ENCODE measurements at regions not wholly inside any gene's neighbourhood (a gene's known extent, or its start where the extent isn't known, plus 50 kb on each side); places are given as distances from the start of the nearest gene placed in this dataset.
A peak's percentile ranks its signal among the peaks of the same experiment; 100 is the strongest.

DNA sequence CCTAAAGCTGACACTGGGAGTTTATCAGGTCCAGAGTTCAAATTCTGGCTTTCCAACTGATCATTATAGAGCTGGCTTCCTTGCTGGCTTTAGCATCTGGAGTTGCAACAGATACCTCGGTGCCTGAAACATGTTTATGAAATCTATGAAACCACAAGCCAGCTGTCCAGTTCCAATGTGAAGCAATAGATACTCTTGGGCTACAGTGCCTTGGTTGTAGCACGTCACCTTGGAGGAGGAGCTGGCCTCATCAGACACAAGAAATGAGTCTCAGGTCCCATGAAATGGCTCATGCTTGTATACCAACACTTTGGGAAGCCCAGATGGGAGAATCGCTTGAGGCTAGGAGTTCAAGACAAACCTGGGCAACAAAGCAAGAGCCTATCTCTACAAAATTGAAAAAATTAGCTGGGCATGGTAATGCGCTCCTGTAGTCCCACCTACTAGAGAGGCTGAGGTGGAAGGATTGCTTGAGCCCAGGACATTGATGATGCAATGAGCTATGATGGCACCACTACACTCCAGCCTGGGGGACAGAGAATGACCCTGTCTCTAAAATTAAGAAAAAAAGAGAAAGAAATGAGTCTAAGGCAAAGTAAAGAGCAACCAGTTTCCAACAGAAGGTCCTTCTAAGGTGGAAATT is 132.5 kb upstream of the ZNF648 start:
- no peak for DNase-seq (ENCODE audit: low spot score)

DNA sequence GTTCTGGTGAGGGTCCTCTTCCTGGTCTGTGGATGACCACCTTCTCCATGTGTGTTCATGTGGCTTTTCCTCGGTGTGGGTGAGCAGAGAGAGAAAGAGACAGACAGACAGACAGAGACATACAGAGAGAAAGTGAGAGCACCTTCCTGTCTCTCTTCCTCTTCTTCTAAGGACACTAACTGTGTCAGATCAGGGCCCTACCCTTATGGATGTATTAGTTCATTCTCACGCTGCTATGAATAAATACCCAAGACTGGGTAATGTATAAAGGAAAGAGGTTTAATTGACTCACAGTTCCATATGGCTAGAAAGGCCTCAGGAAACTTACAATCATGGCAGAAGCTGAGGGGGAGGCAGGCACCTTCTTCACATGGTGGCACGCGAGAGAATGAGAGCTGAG is 131.5 kb upstream of the ZNF648 start:
- DNase-seq (ENCODE audit: low spot score) = no peak

- no peak for DNase-seq (ENCODE audit: low spot score)
These were observed 130.7 kb upstream of the ZNF648 start for GRCh38 chr1:182192215-182192614.

DNA sequence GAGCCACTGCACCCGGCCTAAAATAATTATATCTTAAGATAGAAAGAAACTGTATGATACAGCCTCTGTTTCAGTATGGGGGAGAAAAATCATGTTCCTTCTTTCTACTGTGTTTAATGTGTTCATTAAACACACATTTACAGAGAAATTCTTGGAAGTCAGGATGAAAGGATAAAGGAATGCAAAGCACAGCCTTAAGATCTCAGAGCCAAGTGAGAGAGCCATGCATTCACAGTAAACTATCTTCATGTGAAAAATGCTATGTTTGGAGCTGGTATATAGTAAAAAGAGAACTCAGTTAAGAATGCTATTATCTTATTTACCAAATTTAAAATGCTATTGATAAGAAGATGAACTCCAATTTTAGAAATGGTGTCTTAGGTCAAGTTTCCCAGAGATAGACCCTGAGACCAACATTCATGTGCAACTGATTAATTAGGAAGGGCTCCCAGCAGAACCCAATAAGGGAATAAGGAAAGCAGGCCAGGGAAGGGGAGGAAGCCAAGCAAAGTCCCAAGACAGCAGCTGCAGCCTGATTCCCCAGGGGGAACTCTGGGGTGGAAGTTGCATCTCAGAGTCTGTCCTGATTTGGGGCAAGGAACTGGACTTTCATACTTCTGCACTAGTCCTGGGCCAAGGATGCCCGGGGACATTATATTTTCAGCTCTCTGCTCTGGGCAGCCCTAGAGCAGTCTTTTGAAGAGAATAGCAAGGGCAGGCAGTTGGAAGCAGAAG is 130.0 kb upstream of the ZNF648 start:
- no peak for DNase-seq (ENCODE audit: low spot score)

GRCh38 chr1:182189535-182190066 is 128.1 kb upstream of the ZNF648 start:
- DNase-seq (ENCODE audit: low spot score) = no peak

DNA sequence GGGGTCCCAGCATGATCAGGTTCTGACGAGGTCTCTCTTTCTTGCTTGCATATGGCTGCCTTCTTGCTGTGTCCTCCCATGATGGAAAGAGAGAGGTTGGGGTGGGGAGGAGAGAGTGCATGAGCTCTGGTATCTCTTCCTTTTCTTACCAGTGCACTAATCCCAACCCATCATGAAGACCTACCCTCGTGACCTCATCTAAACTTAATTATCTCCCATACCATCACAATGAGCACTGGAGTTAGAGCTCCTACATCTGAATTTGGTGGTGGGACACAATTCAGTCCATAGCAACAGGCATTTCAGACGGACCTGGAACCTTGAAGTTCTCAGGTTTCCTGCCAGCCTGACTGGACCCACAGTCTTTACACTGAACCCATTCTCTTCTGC is 125.2 kb upstream of the ZNF648 start:
- no peak for DNase-seq (ENCODE audit: low spot score)

GRCh38 chr1:182185842-182186756 is 124.6 kb upstream of the ZNF648 start:
- peak; percentile 39 for DNase-seq (ENCODE audit: low spot score)

- no peak for DNase-seq (ENCODE audit: low spot score)
These were observed 123.6 kb upstream of the ZNF648 start for GRCh38 chr1:182185136-182185535.

GRCh38 chr1:182183606-182184005 is 122.1 kb upstream of the ZNF648 start:
- DNase-seq (ENCODE audit: low spot score) = peak; percentile 4

- no peak for DNase-seq (ENCODE audit: low spot score)
These were observed 120.8 kb upstream of the ZNF648 start for GRCh38 chr1:182182311-182182710.

DNA sequence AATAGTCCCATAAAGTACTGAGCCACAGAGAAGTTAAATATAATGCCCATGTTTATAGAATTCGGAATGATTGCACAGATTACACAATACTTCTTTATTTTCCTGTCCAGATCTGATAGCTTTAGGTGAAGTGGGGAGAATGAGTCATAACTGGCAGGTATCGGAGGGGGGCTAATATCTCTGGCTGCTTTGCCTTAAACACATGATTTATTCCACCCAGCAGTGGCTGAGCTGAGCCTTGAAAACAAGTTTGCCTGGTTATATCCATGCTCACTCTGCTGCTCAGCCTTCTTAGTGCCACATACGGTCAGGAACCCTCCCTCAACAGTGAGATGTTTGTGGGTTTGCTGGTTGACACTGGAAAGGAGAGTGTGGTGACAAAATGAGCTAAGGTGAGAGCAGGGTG is 119.7 kb upstream of the ZNF648 start:
- DNase-seq (ENCODE audit: low spot score) = peak; percentile 26

- peak; percentile 12 for DNase-seq (ENCODE audit: low spot score)
These were observed 113.9 kb upstream of the ZNF648 start for GRCh38 chr1:182175361-182175931.

DNA sequence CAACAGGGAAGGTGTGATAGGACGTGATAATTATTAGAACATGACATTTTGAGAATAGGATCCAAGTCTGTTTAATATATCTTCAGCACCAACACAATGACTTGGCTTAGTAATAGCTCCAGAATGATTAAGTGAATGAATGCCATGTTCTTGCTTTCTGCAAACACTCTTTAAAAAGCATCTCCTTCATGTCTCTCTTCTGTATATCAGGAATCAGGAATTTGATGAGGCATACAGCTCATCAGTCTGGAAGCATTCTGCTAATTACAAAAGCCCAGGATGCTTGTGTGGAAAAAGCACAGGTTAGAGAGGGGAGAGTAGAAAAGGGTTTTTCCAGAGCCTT is 113.0 kb upstream of the ZNF648 start:
- no peak for DNase-seq (ENCODE audit: low spot score)

DNA sequence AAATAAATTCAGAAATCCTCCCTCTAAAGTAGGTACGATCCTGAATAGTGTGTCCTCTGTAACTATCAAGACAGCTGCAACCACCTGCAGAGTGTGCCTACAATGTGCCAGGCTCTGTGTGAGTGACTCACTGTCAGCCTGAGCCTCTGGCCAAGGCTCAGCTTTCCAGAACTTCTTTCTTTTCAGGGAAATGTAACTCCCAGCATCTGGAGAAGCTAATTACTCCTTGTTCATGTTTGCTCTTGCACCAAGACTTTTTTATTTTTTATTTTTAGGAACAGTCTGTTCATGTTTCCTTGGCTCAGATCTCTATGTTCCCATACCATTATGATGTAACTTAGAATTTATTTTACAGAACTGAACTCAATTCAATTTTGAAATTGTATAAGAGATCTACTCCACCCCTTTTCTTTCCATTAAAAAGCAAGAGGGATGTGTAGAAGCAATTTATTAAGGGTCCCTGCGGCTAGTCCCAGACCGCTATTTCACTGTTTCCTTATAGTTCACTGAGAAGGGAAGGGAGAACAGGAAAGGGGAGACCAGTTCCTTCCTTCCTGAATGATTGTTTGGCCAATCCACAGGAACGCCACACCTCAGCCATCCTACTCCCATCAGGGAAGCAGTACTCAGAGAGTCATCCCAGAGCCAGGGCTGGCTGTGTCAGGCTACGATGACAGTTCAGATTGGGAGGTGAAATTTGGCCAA is 112.4 kb upstream of the ZNF648 start:
- no peak for DNase-seq (ENCODE audit: low spot score)

- DNase-seq (ENCODE audit: low spot score) = no peak
These were observed 111.2 kb upstream of the ZNF648 start for GRCh38 chr1:182172699-182173098.

DNA sequence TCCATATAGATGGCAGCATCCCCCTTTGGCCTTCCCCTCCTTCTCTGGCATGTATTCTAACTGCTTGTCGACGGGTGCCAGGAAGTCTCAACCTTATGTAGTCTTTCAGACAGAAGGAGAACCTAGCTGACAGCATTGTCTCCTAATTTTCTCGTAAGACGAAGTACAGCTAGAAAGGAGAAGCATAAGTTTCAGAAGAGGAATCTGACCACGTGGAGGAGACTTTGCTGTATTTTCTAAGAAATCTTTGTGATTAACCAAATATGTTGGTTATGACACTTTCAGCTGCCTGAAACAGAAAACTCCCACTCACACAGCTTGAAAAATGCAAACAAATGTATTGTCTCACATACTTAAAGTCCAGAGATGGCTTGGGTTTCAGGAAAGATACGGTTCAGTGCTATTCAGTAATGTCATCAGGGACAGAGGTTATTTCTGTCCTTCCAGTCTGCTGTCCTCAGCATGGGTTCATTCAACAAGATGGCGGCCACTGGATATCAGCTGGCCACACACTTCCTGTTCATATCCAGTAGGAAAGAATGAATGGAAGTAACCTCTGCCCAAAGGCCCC is 109.5 kb upstream of the ZNF648 start:
- no peak for DNase-seq (ENCODE audit: low spot score)

- no peak for DNase-seq (ENCODE audit: low spot score)
These were observed 107.7 kb upstream of the ZNF648 start for GRCh38 chr1:182169203-182169602.

GRCh38 chr1:182166750-182167149 is 105.2 kb upstream of the ZNF648 start:
- DNase-seq (ENCODE audit: low spot score) = no peak

DNA sequence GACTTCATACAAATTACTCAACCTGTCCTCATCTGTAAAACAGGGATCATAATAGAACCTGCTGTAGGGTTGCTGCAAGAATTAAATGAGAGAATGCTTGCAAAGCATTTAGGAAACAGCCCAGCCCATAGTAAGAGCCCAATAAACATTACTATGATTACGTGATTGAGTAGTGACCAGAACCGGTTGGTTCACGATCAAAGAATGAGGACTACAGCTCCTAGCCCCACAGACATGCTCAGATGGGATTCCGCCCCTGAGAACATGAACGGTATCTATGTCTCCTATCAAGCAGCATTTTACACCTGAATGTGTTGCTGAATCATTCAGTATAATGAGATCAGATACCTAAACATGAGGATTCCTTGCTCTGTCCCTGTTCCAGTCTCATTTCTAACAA is 104.8 kb upstream of the ZNF648 start:
- DNase-seq (ENCODE audit: low spot score) = no peak

DNA sequence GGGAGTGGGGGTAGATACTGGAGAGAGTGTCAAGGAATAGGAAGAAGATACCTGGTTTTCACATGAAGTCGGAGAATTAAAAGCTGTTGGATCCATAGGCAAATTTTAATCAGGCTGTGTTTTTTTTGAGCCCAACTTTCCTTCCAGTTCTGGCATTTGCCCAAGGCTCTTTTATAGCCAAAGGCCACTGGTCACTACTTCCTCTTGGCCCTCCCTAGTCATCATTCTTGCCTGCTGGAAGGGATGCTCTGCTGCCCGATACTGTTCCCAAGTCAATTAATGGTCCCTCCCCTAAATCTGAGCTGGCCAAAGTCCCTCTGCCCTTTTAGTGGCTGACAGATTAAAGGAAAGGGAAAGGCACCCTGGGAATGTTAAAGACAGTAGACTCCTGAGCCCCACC is 102.8 kb upstream of the ZNF648 start:
- no peak for DNase-seq (ENCODE audit: low spot score)

DNA sequence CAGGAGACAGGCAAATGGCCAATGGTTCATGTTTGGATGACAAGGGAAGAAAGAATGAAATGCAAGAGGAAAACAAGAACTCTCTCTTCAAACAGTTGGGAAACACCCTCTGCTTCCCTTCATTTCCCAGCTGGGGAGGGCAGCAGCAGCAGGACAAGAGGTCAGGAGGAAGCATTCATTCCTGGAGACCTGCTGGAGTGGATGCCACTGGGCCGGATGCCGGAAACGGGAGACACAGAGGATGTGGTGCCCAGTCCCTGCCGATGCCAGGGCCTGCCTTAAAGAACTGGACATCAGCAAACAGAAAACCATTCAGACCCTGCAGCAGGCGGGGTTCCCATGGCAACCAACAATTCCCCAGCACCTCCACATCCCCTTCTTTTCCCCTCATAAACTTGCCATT is 102.3 kb upstream of the ZNF648 start:
- no peak for DNase-seq (ENCODE audit: low spot score)
